AG09309 (cell line): ENCODE measurements at regions not wholly inside any gene's neighbourhood (a gene's known extent, or its start where the extent isn't known, plus 50 kb on each side); places are given as distances from the start of the nearest gene placed in this dataset.

Experiments used
- DNase-seq: peaks from one replicate; pipeline ENCODE4 v3.0.0-alpha.2; 2010; ENCODE audit warnings: low read depth
- H3K4me3 ChIP-seq: 2 replicates; pipeline ENCODE4 v1.5.1; 2011; ENCODE audit warnings: mild to moderate bottlenecking, low read depth, low read length, moderate library complexity; ENCODE audit not compliant: control insufficient read depth
- CTCF ChIP-seq: IDR thresholded peaks from 2 replicates; pipeline ENCODE4 v1.5.1; 2011; ENCODE audit warnings: mild to moderate bottlenecking, low read depth, low read length, inconsistent platforms; ENCODE audit not compliant: insufficient read depth, control insufficient read depth; ENCODE audit errors: missing control alignments

- no peak overlapping the region for H3K4me3 ChIP-seq
- peak; percentile 79 for DNase-seq
- TF ChIP-seq CTCF = no peak
Measured at GRCh38 chr3:74532446-74532845, 82.0 kb downstream of the CNTN3 start.

GRCh38 chr3:74531491-74531890 lies 83.0 kb downstream of the CNTN3 start:
- no peak for TF ChIP-seq CTCF
- no peak for DNase-seq
- no peak overlapping the region for H3K4me3 ChIP-seq

- no peak for DNase-seq
- TF ChIP-seq CTCF = no peak
- H3K4me3 ChIP-seq = no peak overlapping the region
Measured at GRCh38 chr3:74529145-74529544, 85.3 kb downstream of the CNTN3 start.

- no peak for TF ChIP-seq CTCF
- no peak overlapping the region for H3K4me3 ChIP-seq
- no peak for DNase-seq
Measured at GRCh38 chr3:74527566-74527965, 86.9 kb downstream of the CNTN3 start.

- no peak overlapping the region for H3K4me3 ChIP-seq
- DNase-seq = no peak
- no peak for TF ChIP-seq CTCF
Measured at GRCh38 chr3:74523811-74524210, 90.6 kb downstream of the CNTN3 start.

- no peak for DNase-seq
- TF ChIP-seq CTCF = no peak
- H3K4me3 ChIP-seq = no peak overlapping the region
Measured at GRCh38 chr3:74520895-74521294, 93.6 kb downstream of the CNTN3 start.

GRCh38 chr3:74518610-74519009 lies 95.8 kb downstream of the CNTN3 start:
- no peak for TF ChIP-seq CTCF
- no peak overlapping the region for H3K4me3 ChIP-seq
- no peak for DNase-seq
